NT2/D1 (cell line): ENCODE measurements at regions not wholly inside any gene's neighbourhood (a gene's known extent, or its start where the extent isn't known, plus 50 kb on each side); places are given as distances from the start of the nearest gene placed in this dataset.

Source experiments
- SUZ12 ChIP-seq: IDR thresholded peaks from 2 replicates; pipeline ENCODE4 v1.6.1; 2011; ENCODE audit not compliant: insufficient read length, insufficient read depth; ENCODE audit errors: extremely low read depth
- YY1 ChIP-seq: IDR thresholded peaks from 2 replicates; pipeline ENCODE4 v1.6.1; 2011; ENCODE audit not compliant: insufficient read length, insufficient read depth
- ZNF274 ChIP-seq: IDR thresholded peaks from 2 replicates; pipeline ENCODE4 v1.6.1; 2011; ENCODE audit warnings: mild to moderate bottlenecking, low read depth, low read length

DNA sequence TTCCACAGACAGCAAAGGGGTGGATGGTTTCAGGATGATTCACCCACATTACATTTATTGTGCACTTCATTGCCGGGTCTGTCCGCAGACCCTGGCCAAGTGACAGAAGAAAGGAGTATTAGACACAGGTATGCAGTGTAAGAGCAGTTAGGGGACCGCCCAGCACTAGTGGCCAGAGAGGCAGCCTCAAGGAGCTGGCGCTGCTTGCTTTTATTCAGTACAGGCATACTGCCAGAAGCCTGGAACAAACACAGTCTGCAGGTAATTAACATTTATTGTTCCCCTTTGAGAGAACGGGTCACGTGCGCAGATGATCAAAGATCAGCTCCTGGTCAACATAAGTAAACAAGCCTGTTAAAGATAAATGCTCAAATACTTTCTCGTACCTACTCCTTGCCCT, 1639.0 kb upstream of the IGFBP7 start:
- TF ChIP-seq ZNF274, result no peak
- no peak for TF ChIP-seq SUZ12
- TF ChIP-seq YY1, result no peak
